ENCODE measurements at regions not wholly inside any gene's neighbourhood (a gene's known extent, or its start where the extent isn't known, plus 50 kb on each side); places are given as distances from the start of the nearest gene placed in this dataset.

GRCh38 chr2:83764447-83765005 lies 694.6 kb downstream of the SUCLG1 start:
- Mint-ChIP-seq H3K9me3 (peaks cover 8% of the 10 kb centered on the region), H3K4me3 (no peak overlapping the region), H3K27me3 (no peaks in the 10 kb centered on the region), H3K27ac (no peak overlapping the region), H3K36me3 (no peaks in the 10 kb centered on the region), H3K4me1 (no peaks in the 10 kb centered on the region)
- CTCF ChIA-PET = no interaction called here
- no peak for DNase-seq

DNA sequence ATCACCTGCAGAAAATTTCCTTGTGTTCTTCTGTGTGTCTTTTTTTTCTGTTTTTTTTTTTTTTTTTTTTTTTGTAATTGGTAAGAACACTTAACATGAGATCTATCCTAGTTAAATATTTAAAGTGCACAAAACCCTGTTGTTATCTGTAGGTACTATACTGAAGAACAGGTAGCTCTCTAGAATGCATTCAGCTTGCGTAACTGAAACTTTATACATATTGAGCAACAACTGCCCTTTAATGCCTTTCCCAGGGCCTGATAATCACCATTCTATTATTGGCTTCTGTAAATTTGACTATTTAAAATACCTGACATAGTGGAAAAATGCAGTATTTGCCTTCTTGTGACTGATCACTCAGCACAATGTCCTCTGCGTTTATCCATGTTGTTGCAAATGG lies 701.8 kb downstream of the SUCLG1 start:
- no peaks in the 10 kb centered on the region for H3K36me3 Mint-ChIP-seq
- H3K4me1 Mint-ChIP-seq = no peaks in the 10 kb centered on the region
- no peak overlapping the region for H3K4me3 Mint-ChIP-seq
- H3K27ac Mint-ChIP-seq = no peak overlapping the region
- CTCF ChIA-PET = no interaction called here
- DNase-seq = no peak
- H3K9me3 Mint-ChIP-seq = peaks cover 9% of the 10 kb centered on the region
- H3K27me3 Mint-ChIP-seq = no peaks in the 10 kb centered on the region

- no peaks in the 10 kb centered on the region for H3K4me1 Mint-ChIP-seq
- no peak for DNase-seq
- peaks cover 9% of the 10 kb centered on the region for H3K9me3 Mint-ChIP-seq
- CTCF ChIA-PET = no interaction called here
- no peaks in the 10 kb centered on the region for H3K27me3 Mint-ChIP-seq
- H3K27ac Mint-ChIP-seq = no peak overlapping the region
- no peak overlapping the region for H3K4me3 Mint-ChIP-seq
- no peaks in the 10 kb centered on the region for H3K36me3 Mint-ChIP-seq
Measured at GRCh38 chr2:83756219-83756618, 702.9 kb downstream of the SUCLG1 start.

- Mint-ChIP-seq H3K27ac (no peak overlapping the region), H3K9me3 (peaks cover 2% of the 10 kb centered on the region), H3K27me3 (no peaks in the 10 kb centered on the region), H3K4me3 (no peak overlapping the region), H3K4me1 (no peaks in the 10 kb centered on the region), H3K36me3 (no peaks in the 10 kb centered on the region)
- CTCF ChIA-PET = no interaction called here
- no peak for DNase-seq
Measured at GRCh38 chr2:83747141-83747540, 711.9 kb downstream of the SUCLG1 start.

GRCh38 chr2:83744855-83745254 lies 714.2 kb downstream of the SUCLG1 start:
- Mint-ChIP-seq H3K27me3 (no peaks in the 10 kb centered on the region), H3K4me1 (no peaks in the 10 kb centered on the region), H3K36me3 (no peaks in the 10 kb centered on the region), H3K4me3 (no peak overlapping the region), H3K27ac (no peak overlapping the region), H3K9me3 (peaks cover 14% of the 10 kb centered on the region)
- DNase-seq = no peak
- CTCF ChIA-PET = interaction anchor here (0.6 kb wide), 1 partner anchor 866 kb away, joined by 3 read pairs; no protein-coding TSS in a partner anchor

- CTCF ChIA-PET = no interaction called here
- H3K4me3 Mint-ChIP-seq = no peak overlapping the region
- H3K27ac Mint-ChIP-seq = no peak overlapping the region
- H3K9me3 Mint-ChIP-seq = peaks cover 17% of the 10 kb centered on the region
- H3K36me3 Mint-ChIP-seq = no peaks in the 10 kb centered on the region
- no peak for DNase-seq
- H3K27me3 Mint-ChIP-seq = no peaks in the 10 kb centered on the region
- H3K4me1 Mint-ChIP-seq = no peaks in the 10 kb centered on the region
Measured at GRCh38 chr2:83742117-83742782, 716.8 kb downstream of the SUCLG1 start.

- Mint-ChIP-seq H3K4me3 (no peak overlapping the region), H3K27me3 (no peaks in the 10 kb centered on the region), H3K4me1 (no peaks in the 10 kb centered on the region), H3K27ac (no peak overlapping the region), H3K9me3 (peaks cover 3% of the 10 kb centered on the region), H3K36me3 (no peaks in the 10 kb centered on the region)
- DNase-seq = no peak
- CTCF ChIA-PET = no interaction called here
Measured at GRCh38 chr2:83730223-83730622, 728.9 kb downstream of the SUCLG1 start.

GRCh38 chr2:83725735-83726134 lies 733.3 kb downstream of the SUCLG1 start:
- no peak overlapping the region for H3K4me3 Mint-ChIP-seq
- no peaks in the 10 kb centered on the region for H3K27me3 Mint-ChIP-seq
- DNase-seq = no peak
- H3K27ac Mint-ChIP-seq = no peak overlapping the region
- no peaks in the 10 kb centered on the region for H3K4me1 Mint-ChIP-seq
- peaks cover 3% of the 10 kb centered on the region for H3K9me3 Mint-ChIP-seq
- no peaks in the 10 kb centered on the region for H3K36me3 Mint-ChIP-seq
- CTCF ChIA-PET = no interaction called here

GRCh38 chr2:83705146-83705545 lies 753.9 kb downstream of the SUCLG1 start:
- no peaks in the 10 kb centered on the region for H3K4me1 Mint-ChIP-seq
- no peaks in the 10 kb centered on the region for H3K36me3 Mint-ChIP-seq
- CTCF ChIA-PET = no interaction called here
- no peak overlapping the region for H3K27ac Mint-ChIP-seq
- no peaks in the 10 kb centered on the region for H3K27me3 Mint-ChIP-seq
- H3K4me3 Mint-ChIP-seq = no peak overlapping the region
- no peak for DNase-seq
- no peaks in the 10 kb centered on the region for H3K9me3 Mint-ChIP-seq

- no peaks in the 10 kb centered on the region for H3K27me3 Mint-ChIP-seq
- DNase-seq = no peak
- no peaks in the 10 kb centered on the region for H3K4me1 Mint-ChIP-seq
- no peak overlapping the region for H3K4me3 Mint-ChIP-seq
- no peak overlapping the region for H3K27ac Mint-ChIP-seq
- CTCF ChIA-PET = no interaction called here
- no peaks in the 10 kb centered on the region for H3K36me3 Mint-ChIP-seq
- H3K9me3 Mint-ChIP-seq = no peaks in the 10 kb centered on the region
Measured at GRCh38 chr2:83703598-83703997, 755.5 kb downstream of the SUCLG1 start.

DNA sequence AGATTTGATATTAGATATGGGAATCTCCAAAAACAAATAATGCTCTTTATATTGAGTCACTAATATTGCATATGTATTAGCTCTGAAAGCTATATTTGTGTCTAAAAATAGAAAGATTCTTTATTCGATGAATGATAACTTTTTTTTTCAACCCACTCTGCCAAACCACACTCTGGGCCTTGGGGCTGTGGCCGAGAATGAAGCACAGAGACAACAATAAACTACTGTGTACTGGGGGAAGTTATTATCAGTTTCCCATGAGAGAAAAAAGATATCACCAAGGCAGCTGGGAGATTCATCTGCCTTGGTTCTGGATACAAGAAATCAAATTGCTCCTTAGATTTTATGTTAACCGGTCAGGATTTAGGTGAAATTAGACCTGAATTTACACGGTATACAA lies 762.2 kb downstream of the SUCLG1 start:
- Mint-ChIP-seq H3K9me3 (no peaks in the 10 kb centered on the region), H3K27ac (no peak overlapping the region), H3K27me3 (no peaks in the 10 kb centered on the region), H3K4me3 (no peak overlapping the region), H3K36me3 (no peaks in the 10 kb centered on the region), H3K4me1 (no peaks in the 10 kb centered on the region)
- no peak for DNase-seq
- CTCF ChIA-PET = no interaction called here

GRCh38 chr2:83695530-83695929 lies 763.5 kb downstream of the SUCLG1 start:
- Mint-ChIP-seq H3K4me1 (no peaks in the 10 kb centered on the region), H3K4me3 (no peak overlapping the region), H3K9me3 (peaks cover 2% of the 10 kb centered on the region), H3K27me3 (no peaks in the 10 kb centered on the region), H3K36me3 (no peaks in the 10 kb centered on the region), H3K27ac (no peak overlapping the region)
- DNase-seq = no peak
- CTCF ChIA-PET = no interaction called here

GRCh38 chr2:83695037-83695436 lies 764.0 kb downstream of the SUCLG1 start:
- H3K4me1 Mint-ChIP-seq = no peaks in the 10 kb centered on the region
- no peak overlapping the region for H3K4me3 Mint-ChIP-seq
- H3K9me3 Mint-ChIP-seq = peaks cover 2% of the 10 kb centered on the region
- DNase-seq = no peak
- CTCF ChIA-PET = no interaction called here
- no peak overlapping the region for H3K27ac Mint-ChIP-seq
- H3K36me3 Mint-ChIP-seq = no peaks in the 10 kb centered on the region
- H3K27me3 Mint-ChIP-seq = no peaks in the 10 kb centered on the region

DNA sequence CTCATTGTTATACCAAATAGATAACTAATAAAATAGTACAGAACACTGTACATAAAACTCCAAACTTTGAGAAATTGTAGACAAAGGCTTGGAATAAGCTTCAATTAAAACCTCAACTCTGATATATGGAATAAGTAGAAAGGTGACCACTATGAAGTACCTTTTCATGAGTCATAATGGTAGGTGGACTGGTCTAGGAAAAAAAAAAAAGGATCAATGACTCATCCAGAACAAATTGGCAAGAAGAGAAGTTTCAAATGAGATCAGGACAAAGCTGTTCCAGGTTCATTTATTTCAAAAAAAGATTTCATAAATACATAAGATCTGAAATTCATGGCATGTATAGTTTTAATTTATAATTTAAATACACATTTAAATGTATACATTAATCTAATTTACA lies 769.7 kb downstream of the SUCLG1 start:
- DNase-seq = no peak
- no peaks in the 10 kb centered on the region for H3K27me3 Mint-ChIP-seq
- CTCF ChIA-PET = no interaction called here

DNA sequence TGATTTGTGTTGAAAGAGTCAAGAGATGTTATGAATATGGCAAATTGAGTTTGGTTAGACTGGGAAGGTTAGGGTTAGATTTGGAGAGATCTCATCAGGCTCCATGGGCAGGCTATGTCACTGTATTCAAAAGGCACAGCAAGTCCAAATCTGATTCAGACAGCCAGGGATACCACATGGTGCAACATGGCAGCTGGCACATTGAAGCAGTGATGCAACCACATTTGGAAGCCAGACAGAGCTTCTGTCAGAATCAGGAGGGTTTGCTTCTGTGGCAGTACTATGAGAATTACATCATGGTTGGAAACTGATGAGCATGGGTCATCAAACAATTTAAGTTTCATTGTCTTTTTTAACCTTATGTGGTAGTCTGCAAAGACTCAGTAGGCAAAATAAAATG lies 772.2 kb downstream of the SUCLG1 start:
- no peaks in the 10 kb centered on the region for H3K36me3 Mint-ChIP-seq
- H3K4me3 Mint-ChIP-seq = no peak overlapping the region
- CTCF ChIA-PET = no interaction called here
- peaks cover 2% of the 10 kb centered on the region for H3K9me3 Mint-ChIP-seq
- no peaks in the 10 kb centered on the region for H3K27me3 Mint-ChIP-seq
- DNase-seq = no peak
- H3K4me1 Mint-ChIP-seq = no peaks in the 10 kb centered on the region
- no peak overlapping the region for H3K27ac Mint-ChIP-seq

More for the DNA sequence above, 769.7 kb downstream of the SUCLG1 start:
- no peak overlapping the region for H3K4me3 Mint-ChIP-seq
- H3K36me3 Mint-ChIP-seq = no peaks in the 10 kb centered on the region
- peaks cover 2% of the 10 kb centered on the region for H3K9me3 Mint-ChIP-seq
- H3K4me1 Mint-ChIP-seq = no peaks in the 10 kb centered on the region
- no peak overlapping the region for H3K27ac Mint-ChIP-seq

DNA sequence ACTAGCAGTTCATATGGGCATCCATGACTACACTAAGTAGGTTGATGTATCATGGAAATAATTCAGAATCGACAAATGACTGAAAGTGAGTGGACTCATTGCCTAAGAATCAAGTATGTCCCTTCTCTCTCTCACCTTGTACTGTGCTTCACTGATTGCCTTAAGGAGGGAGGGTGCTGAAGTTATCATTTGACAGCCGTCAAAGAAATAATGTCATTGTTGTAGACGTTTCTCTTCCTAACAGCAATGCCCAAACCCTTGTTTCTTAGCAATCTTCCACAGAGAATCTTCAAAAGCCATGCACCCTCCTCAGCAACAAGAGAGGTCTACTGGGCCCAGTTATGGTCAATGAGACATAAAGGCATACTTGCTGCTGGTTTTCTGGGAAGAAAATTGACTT lies 785.0 kb downstream of the SUCLG1 start:
- no peak overlapping the region for H3K4me3 Mint-ChIP-seq
- H3K4me1 Mint-ChIP-seq = no peaks in the 10 kb centered on the region
- no peak for DNase-seq
- peaks cover 10% of the 10 kb centered on the region for H3K9me3 Mint-ChIP-seq
- no peak overlapping the region for H3K27ac Mint-ChIP-seq
- CTCF ChIA-PET = no interaction called here
- no peaks in the 10 kb centered on the region for H3K27me3 Mint-ChIP-seq
- no peaks in the 10 kb centered on the region for H3K36me3 Mint-ChIP-seq
